SK-N-SH (cell line): ENCODE measurements at regions not wholly inside any gene's neighbourhood (a gene's known extent, or its start where the extent isn't known, plus 50 kb on each side); places are given as distances from the start of the nearest gene placed in this dataset.

Source experiments
- CTCF ChIA-PET: fragments of 300-600, 350-600 bp; formaldehyde crosslinking; extraction: SDS; loops from one replicate; lab custom pipeline; 2021; lab: Yijun Ruan, JAX
- POLR2A ChIA-PET: fragments of 350-600 bp; sonication (Branson Sonifier 250); formaldehyde crosslinking; extraction: SDS; loops from one replicate; lab custom pipeline; 2020; ENCODE audit warnings: antibody characterized with exemption, inconsistent platforms; lab: Yijun Ruan, JAX
- DNase-seq: peaks from one replicate; pipeline ENCODE4 v3.0.0; 2012
- H2AFZ ChIP-seq: fragments of 200-600 bp; sonication (generic); 2 replicates; pipeline ENCODE4 v1.8.1; 2016; ENCODE audit warnings: antibody characterized with exemption, mild to moderate bottlenecking, low read depth
- H3F3A ChIP-seq: fragments of 200-600 bp; sonication (generic); replicated peaks from 2 replicates; pipeline ENCODE3; 2016; ENCODE audit warnings: antibody characterized with exemption, mild to moderate bottlenecking; ENCODE audit not compliant: insufficient read depth
- H3K27ac ChIP-seq, 2 experiments: fragments of 200-500 bp in 1 of 2; fragments of 200-600 bp in 1 of 2; sonication (Bioruptor generic) in 1 of 2; sonication (generic), shearing (Covaris generic) in 1 of 2; 2 replicates each; pipeline versions ENCODE4 v1.5.1 to v1.6.1; 2014 to 2016; ENCODE audit warnings: low read depth in 2 of 2, inconsistent platforms in 1 of 2, low read length in 1 of 2, mild to moderate bottlenecking in 1 of 2, mixed read lengths in 1 of 2
- H3K27me3 ChIP-seq: fragments of 200-600 bp; sonication (generic), shearing (Covaris generic); 2 replicates; pipeline ENCODE4 v1.6.1; 2016; ENCODE audit warnings: mixed run types; ENCODE audit not compliant: insufficient read depth
- H3K36me3 ChIP-seq, 2 experiments: fragments of 200-500 bp in 1 of 2; fragments of 200-600 bp in 1 of 2; sonication (Bioruptor generic) in 1 of 2; sonication (generic) in 1 of 2; replicated peaks in 1 of 2; 2 replicates each; pipeline versions ENCODE3 to v1.5.1; 2014 to 2016; ENCODE audit warnings: low read length in 1 of 2, mild to moderate bottlenecking in 1 of 2; ENCODE audit not compliant: insufficient read depth in 2 of 2, control insufficient read depth in 1 of 2
- H3K4me1 ChIP-seq, 2 experiments: fragments of 200-500 bp in 1 of 2; fragments of 200-600 bp in 1 of 2; sonication (Bioruptor generic) in 1 of 2; sonication (generic), shearing (Covaris generic) in 1 of 2; 2 replicates each; pipeline versions ENCODE4 v1.5.1 to v1.6.1; 2014 to 2016; ENCODE audit warnings: low read depth in 1 of 2, low read length in 1 of 2, mixed run types in 1 of 2; ENCODE audit not compliant: insufficient read depth in 2 of 2, control insufficient read depth in 1 of 2
- H3K4me2 ChIP-seq: fragments of 200-600 bp; sonication (generic), shearing (Covaris generic); 2 replicates; pipeline ENCODE4 v1.6.1; 2017; ENCODE audit warnings: mixed run types
- H3K4me3 ChIP-seq, 2 experiments: fragments of 200-500 bp in 1 of 2; fragments of 200-600 bp in 1 of 2; sonication (Bioruptor generic) in 1 of 2; sonication (generic), shearing (Covaris generic) in 1 of 2; 2 replicates each; pipeline versions ENCODE4 v1.5.1 to v1.8.1; 2014 to 2016; ENCODE audit warnings: low read depth in 2 of 2, inconsistent platforms in 1 of 2, low read length in 1 of 2, mild to moderate bottlenecking in 1 of 2, mixed read lengths in 1 of 2, moderate library complexity in 1 of 2
- H3K79me2 ChIP-seq: fragments of 200-600 bp; sonication (generic); 2 replicates; pipeline ENCODE4 v1.8.1; 2017; ENCODE audit warnings: mild to moderate bottlenecking; ENCODE audit not compliant: insufficient read depth
- H3K9ac ChIP-seq: fragments of 200-600 bp; sonication (generic); 2 replicates; pipeline ENCODE4 v1.6.1; 2017; ENCODE audit warnings: mixed run types
- H3K9me2 ChIP-seq: fragments of 200-600 bp; sonication (generic); 2 replicates; pipeline ENCODE4 v1.6.1; 2017; ENCODE audit warnings: mixed run types
- H3K9me3 ChIP-seq: fragments of 200-600 bp; sonication (generic); 2 replicates; pipeline ENCODE4 v1.6.1; 2017; ENCODE audit warnings: mixed run types, mild to moderate bottlenecking, moderate library complexity
- H4K20me1 ChIP-seq: fragments of 200-600 bp; sonication (generic); 2 replicates; pipeline ENCODE4 v1.6.1; 2017; ENCODE audit warnings: mild to moderate bottlenecking, mixed run types; ENCODE audit not compliant: insufficient read depth
- ELF1 ChIP-seq: IDR thresholded peaks from 2 replicates; pipeline ENCODE4 v1.4.0; 2012
- EP300 ChIP-seq, 2 experiments: IDR thresholded peaks; 2 replicates each; pipeline versions ENCODE4 v1.4.0 to v1.6.1; 2012; ENCODE audit warnings: borderline replicate concordance in 1 of 2, low read depth in 1 of 2, low read length in 1 of 2
- EZH2phosphoT487 ChIP-seq: fragments of 200-600 bp; sonication (generic); IDR thresholded peaks from 2 replicates; pipeline ENCODE4 v1.6.1; 2017; ENCODE audit warnings: low read depth, mixed run types, mild to moderate bottlenecking, antibody characterized with exemption, moderate library complexity, borderline replicate concordance
- FOSL2 ChIP-seq: IDR thresholded peaks from 2 replicates; pipeline ENCODE4 v1.4.0; 2012; ENCODE audit warnings: low read depth, mild to moderate bottlenecking, moderate library complexity, borderline replicate concordance
- FOXJ3 ChIP-seq: sonication (generic); formaldehyde crosslinking; IDR thresholded peaks from 2 replicates; pipeline ENCODE4 v1.5.1; 2020; ENCODE audit warnings: mild to moderate bottlenecking, missing genetic modification reagents
- FOXM1 ChIP-seq: IDR thresholded peaks from 2 replicates; pipeline ENCODE4 v1.4.0; 2012; ENCODE audit warnings: low read depth, mild to moderate bottlenecking
- GABPA ChIP-seq: IDR thresholded peaks from 2 replicates; pipeline ENCODE4 v1.4.0; 2012; ENCODE audit warnings: low read depth, mild to moderate bottlenecking
- JUND ChIP-seq: IDR thresholded peaks from 2 replicates; pipeline ENCODE4 v1.4.0; 2012
- MXI1 ChIP-seq: IDR thresholded peaks from 2 replicates; pipeline ENCODE4 v1.6.1; 2012; ENCODE audit warnings: mild to moderate bottlenecking, low read depth, low read length, improper control_type of control experiment
- NFIC ChIP-seq: IDR thresholded peaks from 2 replicates; pipeline ENCODE4 v1.4.0; 2012; ENCODE audit warnings: borderline replicate concordance
- NRF1 ChIP-seq: IDR thresholded peaks from 2 replicates; pipeline ENCODE4 v1.6.1; 2012; ENCODE audit warnings: low read depth, mild to moderate bottlenecking, low read length
- RAD21 ChIP-seq: IDR thresholded peaks from 2 replicates; pipeline ENCODE4 v1.6.1; 2012; ENCODE audit warnings: mild to moderate bottlenecking, low read length
- RCOR1 ChIP-seq: fragments of 150-350 bp; IDR thresholded peaks from 2 replicates; pipeline ENCODE4 v1.6.1; 2017; ENCODE audit warnings: antibody characterized with exemption, low read length
- RFX5 ChIP-seq: IDR thresholded peaks from 2 replicates; pipeline ENCODE4 v1.6.1; 2012; ENCODE audit warnings: mild to moderate bottlenecking, improper control_type of control experiment, low read length
- RXRA ChIP-seq: IDR thresholded peaks from 2 replicates; pipeline ENCODE4 v1.4.0; 2012; ENCODE audit warnings: low read depth, mild to moderate bottlenecking, borderline replicate concordance
- SMC3 ChIP-seq: IDR thresholded peaks from 2 replicates; pipeline ENCODE4 v1.6.1; 2012; ENCODE audit warnings: low read depth, low read length, improper control_type of control experiment
- TAF1 ChIP-seq: IDR thresholded peaks from 2 replicates; pipeline ENCODE4 v1.6.1; 2012; ENCODE audit warnings: low read depth, mild to moderate bottlenecking, low read length, moderate library complexity, borderline replicate concordance
- TCF12 ChIP-seq: IDR thresholded peaks from 2 replicates; pipeline ENCODE4 v1.4.0; 2012
- TEAD4 ChIP-seq: IDR thresholded peaks from 2 replicates; pipeline ENCODE4 v1.4.0; 2012; ENCODE audit warnings: mild to moderate bottlenecking, borderline replicate concordance; ENCODE audit not compliant: insufficient read depth
- YY1 ChIP-seq: IDR thresholded peaks from 2 replicates; pipeline ENCODE4 v1.4.0; 2012; ENCODE audit warnings: low read depth, mild to moderate bottlenecking
- WGBS: methylation state at CpG from one replicate; pipeline ENCODE4 v1.1.6; 2017; ENCODE audit warnings: low lambda C conversion rate; 5-methylcytosine and 5-hydroxymethylcytosine counted together
- TF ChIP-seq, protein P1 (sequence below): IDR thresholded peaks from 2 replicates; pipeline ENCODE4; 2012
- TF ChIP-seq, protein P2 (sequence below): IDR thresholded peaks from 2 replicates; pipeline ENCODE4 v1.6.1; 2012; ENCODE audit warnings: mild to moderate bottlenecking, low read depth, low read length, moderate library complexity
- TF ChIP-seq, protein P3 (sequence below): IDR thresholded peaks from 2 replicates; pipeline ENCODE4 v1.4.0; 2012; ENCODE audit warnings: low read depth
- TF ChIP-seq, protein P4 (sequence below): fragments of 200-600 bp; sonication (generic); IDR thresholded peaks from 2 replicates; pipeline ENCODE4 v1.6.1; 2017; ENCODE audit warnings: antibody characterized with exemption, mild to moderate bottlenecking, moderate library complexity
- TF ChIP-seq, protein P5 (sequence below): fragments of 150-350 bp; IDR thresholded peaks from 2 replicates; pipeline ENCODE4 v1.6.1; 2017; ENCODE audit warnings: antibody characterized with exemption, low read length, low read depth, borderline replicate concordance
- TF ChIP-seq, protein P6 (sequence below): IDR thresholded peaks from 2 replicates; pipeline ENCODE4 v1.4.0; 2012; ENCODE audit warnings: low read depth, borderline replicate concordance

DNA sequence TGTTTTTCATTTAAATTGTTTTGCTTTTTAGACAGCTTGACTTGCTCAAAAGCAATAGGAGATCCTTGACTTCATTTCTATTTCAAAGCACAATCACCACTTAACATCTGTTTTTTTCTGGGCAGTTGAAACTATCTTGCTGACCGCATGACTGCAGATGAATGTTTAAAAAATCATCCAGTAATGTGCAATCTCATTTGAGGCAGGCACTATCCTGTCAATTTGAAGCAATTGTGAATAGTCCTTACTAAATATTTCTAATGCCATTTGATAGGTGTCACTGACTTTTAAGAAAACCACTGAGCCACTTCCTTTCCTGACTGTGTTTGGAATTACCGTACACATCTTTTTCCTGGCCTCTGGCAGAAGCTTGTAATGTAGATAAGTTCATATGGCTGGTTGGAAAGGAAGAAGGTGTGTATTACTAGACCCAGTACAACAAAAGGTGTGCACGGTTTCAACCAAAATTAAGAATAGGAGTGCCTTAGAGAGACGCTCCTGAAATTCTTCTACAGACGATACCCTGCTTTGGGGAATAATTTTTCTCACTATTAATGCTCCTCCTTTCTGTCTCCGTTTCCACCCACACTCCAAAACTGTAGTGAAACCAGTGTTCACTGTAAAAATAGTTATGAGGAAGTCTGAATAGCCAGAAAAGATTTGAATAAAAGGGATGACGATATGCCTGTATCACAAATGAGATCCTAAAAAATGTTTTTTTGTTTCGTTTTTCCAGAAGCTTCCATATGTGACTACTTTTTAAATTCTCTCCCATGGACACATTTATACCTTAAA, 136.7 kb upstream of the MOCS2 start:
- Histone ChIP-seq H2AFZ (peak overlapping the region; percentile 61), H3K4me2 (peak overlapping the region; percentile 59), H3K79me2 (no peaks in the 10 kb centered on the region), H3K4me1 (peaks cover 0 to 36% of the 10 kb centered on the region in 2 experiments; a peak in 3 of 4 replicates), H3K27ac (peak overlapping the region; percentile 69 to 93; a peak in 3 of 4 replicates), H4K20me1 (no peaks in the 10 kb centered on the region), H3K9me3 (no peaks in the 10 kb centered on the region), H3K9ac (peak overlapping the region; percentile 34), H3F3A (peaks cover 59% of the 10 kb centered on the region), H3K4me3 (peak overlapping the region; percentile 7 to 14; a peak in 2 of 4 replicates), H3K9me2 (no peaks in the 10 kb centered on the region), H3K36me3 (no peaks in the 10 kb centered on the region), H3K27me3 (no peaks in the 10 kb centered on the region)
- ChIA-PET POLR2A (no interaction called here), CTCF (no interaction called here)
- WGBS = 24% methylated on average over 8 of the region's 8 CpGs
- DNase-seq = no peak
- TF ChIP-seq, protein P1, sequence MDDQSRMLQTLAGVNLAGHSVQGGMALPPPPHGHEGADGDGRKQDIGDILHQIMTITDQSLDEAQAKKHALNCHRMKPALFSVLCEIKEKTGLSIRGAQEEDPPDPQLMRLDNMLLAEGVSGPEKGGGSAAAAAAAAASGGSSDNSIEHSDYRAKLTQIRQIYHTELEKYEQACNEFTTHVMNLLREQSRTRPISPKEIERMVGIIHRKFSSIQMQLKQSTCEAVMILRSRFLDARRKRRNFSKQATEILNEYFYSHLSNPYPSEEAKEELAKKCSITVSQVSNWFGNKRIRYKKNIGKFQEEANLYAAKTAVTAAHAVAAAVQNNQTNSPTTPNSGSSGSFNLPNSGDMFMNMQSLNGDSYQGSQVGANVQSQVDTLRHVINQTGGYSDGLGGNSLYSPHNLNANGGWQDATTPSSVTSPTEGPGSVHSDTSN = peak; percentile 93
- TF ChIP-seq EP300 (IDR thresholded peaks at IDR 0.05; ENCODE audit: borderline replicate concordance in 1 of 2, low read depth in 1 of 2, low read length in 1 of 2) = peak; percentile 49 to 96; a peak in 3 of 4 replicates
- TF ChIP-seq JUND = peak; percentile 86
- TF ChIP-seq, protein P2, sequence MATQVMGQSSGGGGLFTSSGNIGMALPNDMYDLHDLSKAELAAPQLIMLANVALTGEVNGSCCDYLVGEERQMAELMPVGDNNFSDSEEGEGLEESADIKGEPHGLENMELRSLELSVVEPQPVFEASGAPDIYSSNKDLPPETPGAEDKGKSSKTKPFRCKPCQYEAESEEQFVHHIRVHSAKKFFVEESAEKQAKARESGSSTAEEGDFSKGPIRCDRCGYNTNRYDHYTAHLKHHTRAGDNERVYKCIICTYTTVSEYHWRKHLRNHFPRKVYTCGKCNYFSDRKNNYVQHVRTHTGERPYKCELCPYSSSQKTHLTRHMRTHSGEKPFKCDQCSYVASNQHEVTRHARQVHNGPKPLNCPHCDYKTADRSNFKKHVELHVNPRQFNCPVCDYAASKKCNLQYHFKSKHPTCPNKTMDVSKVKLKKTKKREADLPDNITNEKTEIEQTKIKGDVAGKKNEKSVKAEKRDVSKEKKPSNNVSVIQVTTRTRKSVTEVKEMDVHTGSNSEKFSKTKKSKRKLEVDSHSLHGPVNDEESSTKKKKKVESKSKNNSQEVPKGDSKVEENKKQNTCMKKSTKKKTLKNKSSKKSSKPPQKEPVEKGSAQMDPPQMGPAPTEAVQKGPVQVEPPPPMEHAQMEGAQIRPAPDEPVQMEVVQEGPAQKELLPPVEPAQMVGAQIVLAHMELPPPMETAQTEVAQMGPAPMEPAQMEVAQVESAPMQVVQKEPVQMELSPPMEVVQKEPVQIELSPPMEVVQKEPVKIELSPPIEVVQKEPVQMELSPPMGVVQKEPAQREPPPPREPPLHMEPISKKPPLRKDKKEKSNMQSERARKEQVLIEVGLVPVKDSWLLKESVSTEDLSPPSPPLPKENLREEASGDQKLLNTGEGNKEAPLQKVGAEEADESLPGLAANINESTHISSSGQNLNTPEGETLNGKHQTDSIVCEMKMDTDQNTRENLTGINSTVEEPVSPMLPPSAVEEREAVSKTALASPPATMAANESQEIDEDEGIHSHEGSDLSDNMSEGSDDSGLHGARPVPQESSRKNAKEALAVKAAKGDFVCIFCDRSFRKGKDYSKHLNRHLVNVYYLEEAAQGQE = no peak
- TF ChIP-seq MXI1 = no peak
- peak; percentile 69 for TF ChIP-seq FOSL2
- TF ChIP-seq NFIC = peak; percentile 75
- peak; percentile 97 for TF ChIP-seq TCF12
- TF ChIP-seq, protein P3, sequence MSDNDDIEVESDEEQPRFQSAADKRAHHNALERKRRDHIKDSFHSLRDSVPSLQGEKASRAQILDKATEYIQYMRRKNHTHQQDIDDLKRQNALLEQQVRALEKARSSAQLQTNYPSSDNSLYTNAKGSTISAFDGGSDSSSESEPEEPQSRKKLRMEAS = peak; percentile 84
- peak; percentile 25; the same call in 1 of the 2 replicates for TF ChIP-seq TAF1
- TF ChIP-seq, protein P4, sequence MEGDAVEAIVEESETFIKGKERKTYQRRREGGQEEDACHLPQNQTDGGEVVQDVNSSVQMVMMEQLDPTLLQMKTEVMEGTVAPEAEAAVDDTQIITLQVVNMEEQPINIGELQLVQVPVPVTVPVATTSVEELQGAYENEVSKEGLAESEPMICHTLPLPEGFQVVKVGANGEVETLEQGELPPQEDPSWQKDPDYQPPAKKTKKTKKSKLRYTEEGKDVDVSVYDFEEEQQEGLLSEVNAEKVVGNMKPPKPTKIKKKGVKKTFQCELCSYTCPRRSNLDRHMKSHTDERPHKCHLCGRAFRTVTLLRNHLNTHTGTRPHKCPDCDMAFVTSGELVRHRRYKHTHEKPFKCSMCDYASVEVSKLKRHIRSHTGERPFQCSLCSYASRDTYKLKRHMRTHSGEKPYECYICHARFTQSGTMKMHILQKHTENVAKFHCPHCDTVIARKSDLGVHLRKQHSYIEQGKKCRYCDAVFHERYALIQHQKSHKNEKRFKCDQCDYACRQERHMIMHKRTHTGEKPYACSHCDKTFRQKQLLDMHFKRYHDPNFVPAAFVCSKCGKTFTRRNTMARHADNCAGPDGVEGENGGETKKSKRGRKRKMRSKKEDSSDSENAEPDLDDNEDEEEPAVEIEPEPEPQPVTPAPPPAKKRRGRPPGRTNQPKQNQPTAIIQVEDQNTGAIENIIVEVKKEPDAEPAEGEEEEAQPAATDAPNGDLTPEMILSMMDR = no peak
- TF ChIP-seq GABPA = no peak
- TF ChIP-seq, protein P5, sequence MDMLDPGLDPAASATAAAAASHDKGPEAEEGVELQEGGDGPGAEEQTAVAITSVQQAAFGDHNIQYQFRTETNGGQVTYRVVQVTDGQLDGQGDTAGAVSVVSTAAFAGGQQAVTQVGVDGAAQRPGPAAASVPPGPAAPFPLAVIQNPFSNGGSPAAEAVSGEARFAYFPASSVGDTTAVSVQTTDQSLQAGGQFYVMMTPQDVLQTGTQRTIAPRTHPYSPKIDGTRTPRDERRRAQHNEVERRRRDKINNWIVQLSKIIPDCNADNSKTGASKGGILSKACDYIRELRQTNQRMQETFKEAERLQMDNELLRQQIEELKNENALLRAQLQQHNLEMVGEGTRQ = no peak
- peak; percentile 89 for TF ChIP-seq FOXM1
- TF ChIP-seq RFX5 = no peak
- TF ChIP-seq RXRA = peak; percentile 41; the same call in 1 of the 2 replicates
- no peak; the same call in 1 of the 2 replicates for TF ChIP-seq ELF1
- TF ChIP-seq RCOR1 = no peak
- TF ChIP-seq EZH2phosphoT487 = no peak
- no peak for TF ChIP-seq RAD21
- no peak; the same call in 1 of the 2 replicates for TF ChIP-seq YY1
- TF ChIP-seq, protein P6, sequence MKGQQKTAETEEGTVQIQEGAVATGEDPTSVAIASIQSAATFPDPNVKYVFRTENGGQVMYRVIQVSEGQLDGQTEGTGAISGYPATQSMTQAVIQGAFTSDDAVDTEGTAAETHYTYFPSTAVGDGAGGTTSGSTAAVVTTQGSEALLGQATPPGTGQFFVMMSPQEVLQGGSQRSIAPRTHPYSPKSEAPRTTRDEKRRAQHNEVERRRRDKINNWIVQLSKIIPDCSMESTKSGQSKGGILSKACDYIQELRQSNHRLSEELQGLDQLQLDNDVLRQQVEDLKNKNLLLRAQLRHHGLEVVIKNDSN = 0 out of 2 replicates have a peak, but pooled peaks have one; percentile 25
- TF ChIP-seq TEAD4 = peak; percentile 86
- no peak for TF ChIP-seq NRF1
- no peak for TF ChIP-seq SMC3
- TF ChIP-seq FOXJ3 (CRISPR knock-in tag) = no peak
